H1 (cell line): ENCODE measurements at regions not wholly inside any gene's neighbourhood (a gene's known extent, or its start where the extent isn't known, plus 50 kb on each side); places are given as distances from the start of the nearest gene placed in this dataset.

Experiments used
- CTCF ChIA-PET: fragments of 300-600 bp; sonication (Branson Sonifier 250); formaldehyde crosslinking; loops from one replicate; lab custom pipeline; 2021; ENCODE audit not compliant: partially characterized antibody; lab: Charles Lee
- POLR2A ChIA-PET: fragments of 300-600 bp; sonication (Branson Sonifier 250); formaldehyde crosslinking; loops from one replicate; lab custom pipeline; 2021; ENCODE audit warnings: inconsistent platforms; ENCODE audit not compliant: partially characterized antibody; lab: Charles Lee
- DNase-seq, 2 experiments: peaks; one replicate each; pipeline versions ENCODE4 v3.0.0 to v3.0.0-alpha.2; 2010 to 2022; ENCODE audit warnings: low spot score in 2 of 2, low read depth in 1 of 2, mixed read lengths in 1 of 2
- FAIRE-seq: peaks from 2 replicates; lab custom pipeline; 2011; peaks lifted over from hg19 to GRCh38; lab: Jason Lieb, UNC
- H2AFZ ChIP-seq: 2 replicates; pipeline ENCODE4 v1.8.1; 2012; ENCODE audit warnings: low read length, inconsistent platforms
- H2AK5ac ChIP-seq: 2 replicates; pipeline ENCODE4 v1.6.1; 2013; ENCODE audit warnings: low read depth, low read length
- H2BK120ac ChIP-seq: replicated peaks from 2 replicates; pipeline ENCODE3; 2013; ENCODE audit warnings: low read depth, low read length, inconsistent platforms
- H2BK12ac ChIP-seq: 2 replicates; pipeline ENCODE4 v1.6.1; 2013; ENCODE audit warnings: low read depth, low read length
- H2BK15ac ChIP-seq: 2 replicates; pipeline ENCODE4 v1.6.1; 2013; ENCODE audit warnings: low read length
- H2BK20ac ChIP-seq: 2 replicates; pipeline ENCODE4 v1.6.1; 2013; ENCODE audit warnings: low read length
- H2BK5ac ChIP-seq: 2 replicates; pipeline ENCODE4 v1.6.1; 2013; ENCODE audit warnings: low read depth, low read length
- H3K14ac ChIP-seq: 2 replicates; pipeline ENCODE4 v1.6.1; 2013; ENCODE audit warnings: inconsistent platforms; ENCODE audit not compliant: insufficient read length
- H3K18ac ChIP-seq: 2 replicates; pipeline ENCODE4 v1.6.1; 2013; ENCODE audit warnings: low read length; ENCODE audit errors: extremely low read depth
- H3K23ac ChIP-seq: 2 replicates; pipeline ENCODE4 v1.6.1; 2013; ENCODE audit warnings: inconsistent platforms; ENCODE audit not compliant: insufficient read length
- H3K23me2 ChIP-seq: 2 replicates; pipeline ENCODE4 v1.6.1; 2013; ENCODE audit warnings: low read depth, low read length
- H3K27ac ChIP-seq: 2 replicates; pipeline ENCODE4 v1.6.1; 2011; ENCODE audit warnings: low read depth, low read length, inconsistent platforms
- H3K27me3 ChIP-seq, 4 experiments: replicated peaks in 1 of 4; 1 replicate in 1 of 4; 2 replicates in 3 of 4; pipeline versions ENCODE4 v1.6.1 to v1.8.1; 2011 to 2013; ENCODE audit warnings: low read length in 3 of 4, mild to moderate bottlenecking in 3 of 4, inconsistent platforms in 2 of 4, mixed read lengths in 2 of 4, moderate library complexity in 1 of 4; ENCODE audit not compliant: control insufficient read depth in 3 of 4, insufficient read depth in 3 of 4; ENCODE audit errors: extremely low read depth in 1 of 4
- H3K36me3 ChIP-seq, 4 experiments: 2 replicates each; pipeline versions ENCODE4 v1.6.1 to v1.8.1; 2011 to 2013; ENCODE audit warnings: mild to moderate bottlenecking in 4 of 4, low read length in 3 of 4, moderate library complexity in 2 of 4, control low read depth in 1 of 4, inconsistent platforms in 1 of 4; ENCODE audit not compliant: insufficient read depth in 4 of 4, control insufficient read depth in 2 of 4
- H3K4ac ChIP-seq: replicated peaks from 2 replicates; pipeline ENCODE3; 2013; ENCODE audit warnings: low read length, low read depth, mixed read lengths, inconsistent platforms; ENCODE audit not compliant: insufficient read length
- H3K4me1 ChIP-seq, 4 experiments: replicated peaks in 1 of 4; 1 replicate in 1 of 4; 2 replicates in 3 of 4; pipeline versions ENCODE4 v1.6.1 to v1.8.1; 2011 to 2013; ENCODE audit warnings: low read length in 3 of 4, inconsistent platforms in 2 of 4, mixed read lengths in 1 of 4; ENCODE audit not compliant: insufficient read depth in 4 of 4, control insufficient read depth in 3 of 4
- H3K4me2 ChIP-seq, 2 experiments: 2 replicates each; pipeline versions ENCODE4 v1.6.1 to v1.8.1; 2011 to 2013; ENCODE audit warnings: low read depth in 2 of 2, low read length in 2 of 2, control low read depth in 1 of 2, inconsistent platforms in 1 of 2, mild to moderate bottlenecking in 1 of 2; ENCODE audit not compliant: insufficient read depth in 1 of 2
- H3K4me3 ChIP-seq, 4 experiments: fragments of 200-600, 300-600 bp in 1 of 4; sonication (generic), shearing (Covaris generic), sonication (Bioruptor Twin) in 1 of 4; 2 replicates each; pipeline versions ENCODE4 v1.5.1 to v1.8.1; 2011 to 2016; ENCODE audit warnings: low read length in 4 of 4, low read depth in 3 of 4, control low read depth in 2 of 4, inconsistent platforms in 2 of 4, mild to moderate bottlenecking in 2 of 4, mixed read lengths in 1 of 4, moderate library complexity in 1 of 4; ENCODE audit not compliant: insufficient read depth in 2 of 4; ENCODE audit errors: extremely low read depth in 1 of 4
- H3K56ac ChIP-seq: replicated peaks from 2 replicates; pipeline ENCODE3; 2013; ENCODE audit warnings: low read depth, mild to moderate bottlenecking, mixed read lengths, low read length, inconsistent platforms; ENCODE audit not compliant: insufficient read length
- H3K79me1 ChIP-seq: 2 replicates; pipeline ENCODE4 v1.6.1; 2013; ENCODE audit warnings: low read depth, low read length, control low read depth
- H3K79me2 ChIP-seq, 2 experiments: 2 replicates each; pipeline versions ENCODE4 v1.6.1 to v1.8.1; 2012 to 2013; ENCODE audit warnings: low read length in 2 of 2, mild to moderate bottlenecking in 2 of 2, inconsistent platforms in 1 of 2; ENCODE audit not compliant: insufficient read depth in 2 of 2, control insufficient read depth in 1 of 2
- H3K9ac ChIP-seq, 4 experiments: replicated peaks in 1 of 4; 1 replicate in 1 of 4; 2 replicates in 3 of 4; pipeline versions ENCODE4 v1.6.1 to v1.8.1; 2011 to 2013; ENCODE audit warnings: low read depth in 3 of 4, low read length in 3 of 4, control low read depth in 2 of 4, mild to moderate bottlenecking in 2 of 4, moderate library complexity in 2 of 4, inconsistent platforms in 1 of 4; ENCODE audit errors: extremely low read depth in 1 of 4
- H3K9me3 ChIP-seq, 2 experiments: 2 replicates each; pipeline versions ENCODE4 v1.6.1 to v1.8.1; 2012 to 2013; ENCODE audit warnings: mild to moderate bottlenecking in 2 of 2, moderate library complexity in 2 of 2, control low read depth in 1 of 2, inconsistent platforms in 1 of 2, low read depth in 1 of 2, low read length in 1 of 2, mixed read lengths in 1 of 2; ENCODE audit not compliant: insufficient read depth in 2 of 2
- H4K20me1 ChIP-seq, 2 experiments: replicated peaks in 1 of 2; 2 replicates each; pipeline versions ENCODE3 to v1.8.1; 2011 to 2013; ENCODE audit warnings: inconsistent platforms in 2 of 2, low read length in 2 of 2, mild to moderate bottlenecking in 1 of 2; ENCODE audit not compliant: insufficient read depth in 2 of 2, control insufficient read depth in 1 of 2
- H4K5ac ChIP-seq: 2 replicates; pipeline ENCODE4 v1.6.1; 2013; ENCODE audit warnings: low read length, low read depth, mixed read lengths, inconsistent platforms; ENCODE audit not compliant: insufficient read length
- H4K8ac ChIP-seq: 2 replicates; pipeline ENCODE4 v1.8.0; 2013; ENCODE audit warnings: mild to moderate bottlenecking, moderate library complexity, low read length, inconsistent platforms; ENCODE audit not compliant: insufficient read depth; ENCODE audit errors: extremely low read depth
- H4K91ac ChIP-seq: replicated peaks from 2 replicates; pipeline ENCODE3; 2013; ENCODE audit warnings: low read length, mixed read lengths, inconsistent platforms; ENCODE audit not compliant: insufficient read length
- ASH2L ChIP-seq: fragments of 200-600, 300-600 bp; sonication (generic); IDR thresholded peaks from one replicate; pipeline ENCODE4 v1.7.1; 2017; ENCODE audit warnings: low read length
- CBX8 ChIP-seq: fragments of 300-800, 300-1000 bp; sonication (generic); IDR thresholded peaks from 2 replicates; pipeline ENCODE4 v1.7.1; 2016; ENCODE audit warnings: low read depth, low read length, borderline replicate concordance
- CHD1 ChIP-seq: IDR thresholded peaks from 2 replicates; pipeline ENCODE4 v1.6.1; 2012; ENCODE audit warnings: low read depth, low read length, improper control_type of control experiment
- CTBP2 ChIP-seq: IDR thresholded peaks from 2 replicates; pipeline ENCODE4 v1.7.0; 2011; ENCODE audit warnings: borderline replicate concordance, mild to moderate bottlenecking, moderate library complexity, mixed read lengths, low read length; ENCODE audit not compliant: insufficient read depth, insufficient read length
- EP300 ChIP-seq, 2 experiments: IDR thresholded peaks; 1 replicate in 1 of 2; 2 replicates in 1 of 2; pipeline ENCODE4 v1.6.1; 2011 to 2012; ENCODE audit warnings: low read depth in 2 of 2, low read length in 2 of 2, mild to moderate bottlenecking in 2 of 2, borderline replicate concordance in 1 of 2, inconsistent platforms in 1 of 2, moderate library complexity in 1 of 2
- GABPA ChIP-seq: IDR thresholded peaks from 2 replicates; pipeline ENCODE4 v1.6.1; 2011; ENCODE audit warnings: mild to moderate bottlenecking, low read length, moderate library complexity, borderline replicate concordance; ENCODE audit not compliant: insufficient read depth
- KDM5A ChIP-seq: fragments of 200-600 bp; IDR thresholded peaks from 2 replicates; pipeline ENCODE4 v1.7.1; 2012; ENCODE audit warnings: mild to moderate bottlenecking, low read length, inconsistent platforms, mixed read lengths
- POU5F1 ChIP-seq: IDR thresholded peaks from 2 replicates; pipeline ENCODE4 v1.6.1; 2011; ENCODE audit warnings: low read depth, mild to moderate bottlenecking, low read length, moderate library complexity
- SIX5 ChIP-seq: IDR thresholded peaks from 2 replicates; pipeline ENCODE4 v1.6.1; 2011; ENCODE audit warnings: mild to moderate bottlenecking, low read depth, low read length
- TAF1 ChIP-seq: IDR thresholded peaks from 2 replicates; pipeline ENCODE4 v1.6.1; 2011; ENCODE audit warnings: mild to moderate bottlenecking, low read depth, low read length
- TCF12 ChIP-seq: IDR thresholded peaks from 2 replicates; pipeline ENCODE4 v1.6.1; 2011; ENCODE audit warnings: low read depth, mild to moderate bottlenecking, low read length
- TEAD4 ChIP-seq: IDR thresholded peaks from 2 replicates; pipeline ENCODE4 v1.6.1; 2012; ENCODE audit warnings: low read depth, low read length, inconsistent platforms, mixed read lengths
- YY1 ChIP-seq: IDR thresholded peaks from 2 replicates; pipeline ENCODE4 v1.6.1; 2011; ENCODE audit warnings: low read depth, mild to moderate bottlenecking, low read length
- WGBS, 2 experiments: shearing (Covaris generic) in 1 of 2; methylation state at CpG; one replicate each; pipeline versions ENCODE4 v1.1.6 to v1.1.7; 2013 to 2015; ENCODE audit warnings: low lambda C conversion rate in 2 of 2, mixed read lengths in 2 of 2, inconsistent platforms in 1 of 2, low coverage in 1 of 2, missing lambda C conversion rate in 1 of 2; ENCODE audit not compliant: insufficient replicate concordance in 2 of 2, insufficient coverage in 1 of 2, insufficient read length in 1 of 2; ENCODE audit errors: extremely low coverage in 1 of 2, missing lambda C conversion rate in 1 of 2; 5-methylcytosine and 5-hydroxymethylcytosine counted together
- TF ChIP-seq, protein P1 (sequence below): IDR thresholded peaks from 2 replicates; pipeline ENCODE4 v1.6.1; 2012; ENCODE audit warnings: inconsistent platforms

DNA sequence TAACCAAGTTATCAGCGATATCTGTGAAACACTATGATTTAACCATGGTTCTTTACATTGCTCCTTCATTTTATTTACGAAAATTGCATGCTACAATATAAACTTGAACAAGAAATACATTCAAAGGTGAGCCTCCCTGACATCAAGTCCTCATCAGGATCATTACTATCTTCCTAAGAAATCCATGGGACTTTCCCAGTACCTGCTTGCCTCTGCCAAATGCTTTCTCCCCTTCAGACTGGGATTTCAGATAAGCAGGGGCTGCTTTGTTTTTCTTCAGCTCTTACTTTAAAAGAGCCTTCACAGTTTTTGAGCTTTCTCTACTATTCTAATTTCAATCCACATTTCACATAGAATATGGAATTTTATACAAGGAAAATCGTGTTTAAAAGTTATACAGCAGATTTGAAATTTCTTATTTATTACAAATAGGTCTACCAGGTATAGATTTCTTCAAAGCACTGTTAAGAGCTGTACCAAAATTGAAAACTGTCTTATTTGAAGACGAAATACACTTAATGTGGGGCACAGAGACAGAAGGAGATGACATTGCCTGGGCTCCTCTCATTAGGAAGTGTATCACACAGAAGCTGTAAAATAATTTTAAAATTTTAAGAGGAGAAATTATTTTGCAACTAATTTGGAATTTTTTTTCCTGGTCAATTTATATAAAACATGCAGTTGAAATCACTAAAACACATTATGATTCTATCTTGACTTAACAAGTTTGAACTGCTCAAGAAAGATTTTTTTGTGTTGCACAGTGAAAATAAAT is 615.0 kb upstream of the AGTR1 start:
- no peak overlapping the region for H4K8ac ChIP-seq
- no peak for FAIRE-seq
- H2BK12ac ChIP-seq, result no peak overlapping the region
- H3K4ac ChIP-seq, result no peak overlapping the region
- no peak overlapping the region for H3K14ac ChIP-seq
- ChIA-PET POLR2A (no interaction called here), CTCF (interaction anchor here (0.6 to 2.0 kb wide), 3 partner anchors 9 to 278 kb away, joined by 3 to 6 read pairs (median 3); no protein-coding TSS in a partner anchor)
- H3K23ac ChIP-seq, result no peak overlapping the region
- no peak overlapping the region for H3K4me3 ChIP-seq
- no peak overlapping the region for H2BK20ac ChIP-seq
- no peaks in the 10 kb centered on the region for H3K27me3 ChIP-seq
- H3K4me2 ChIP-seq, result no peak overlapping the region
- no peak overlapping the region for H2AFZ ChIP-seq
- H3K79me2 ChIP-seq, result no peaks in the 10 kb centered on the region
- no peak overlapping the region for H2BK120ac ChIP-seq
- no peaks in the 10 kb centered on the region for H3K36me3 ChIP-seq
- H4K20me1 ChIP-seq, result no peaks in the 10 kb centered on the region
- H4K91ac ChIP-seq, result no peak overlapping the region
- H3K79me1 ChIP-seq, result no peaks in the 10 kb centered on the region
- H3K23me2 ChIP-seq, result no peaks in the 10 kb centered on the region; the same call in 1 of the 2 replicates
- no peaks in the 10 kb centered on the region for H3K4me1 ChIP-seq
- H2AK5ac ChIP-seq, result no peak overlapping the region
- H3K9ac ChIP-seq, result no peak overlapping the region
- H2BK5ac ChIP-seq, result no peak overlapping the region
- H4K5ac ChIP-seq, result no peak overlapping the region
- H3K56ac ChIP-seq, result no peak overlapping the region
- no peak overlapping the region for H2BK15ac ChIP-seq
- H3K18ac ChIP-seq, result no peak overlapping the region
- no peaks in the 10 kb centered on the region for H3K9me3 ChIP-seq
- no peak overlapping the region for H3K27ac ChIP-seq
- no peak for DNase-seq
- 79% methylated on average over 4 of the region's 4 CpGs; no CpG with 5 or more reads in 1 of the 2 experiments for WGBS, 2 experiments
- TF ChIP-seq TAF1 (no peak), EP300 (IDR thresholded peaks at IDR 0.05; ENCODE audit: borderline replicate concordance in 1 of 2, low read depth in 2 of 2, low read length in 2 of 2) (no peak), GABPA (no peak), TCF12 (no peak), ASH2L (no peak), CBX8 (no peak), TEAD4 (no peak), SIX5 (no peak), POU5F1 (no peak), YY1 (no peak), CTBP2 (no peak), CHD1 (no peak), KDM5A (no peak)
- TF ChIP-seq, protein P1, sequence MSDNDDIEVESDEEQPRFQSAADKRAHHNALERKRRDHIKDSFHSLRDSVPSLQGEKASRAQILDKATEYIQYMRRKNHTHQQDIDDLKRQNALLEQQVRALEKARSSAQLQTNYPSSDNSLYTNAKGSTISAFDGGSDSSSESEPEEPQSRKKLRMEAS, result no peak
